WTC11 (cell line): ENCODE measurements at regions not wholly inside any gene's neighbourhood (a gene's known extent, or its start where the extent isn't known, plus 50 kb on each side); places are given as distances from the start of the nearest gene placed in this dataset.

Experiments used
- ATAC-seq: fragments of 200-7000 bp; cut with Tn5 transposase; 2 replicates; pipeline ENCODE4 v1.10.0; 2021; ENCODE audit warnings: mild to moderate bottlenecking, moderate library complexity
- CTCF ChIA-PET: fragments of 300-600 bp; sonication (Branson Sonifier 250); formaldehyde crosslinking; loops from one replicate; lab custom pipeline; 2021; ENCODE audit warnings: antibody characterized with exemption; lab: Charles Lee
- POLR2A ChIA-PET: fragments of 350-600 bp; sonication (Branson Sonifier 250); formaldehyde crosslinking; loops from one replicate; lab custom pipeline; 2021; ENCODE audit warnings: antibody characterized with exemption; lab: Charles Lee
- DNase-seq: peaks from one replicate; pipeline ENCODE4 v3.0.0; 2021; ENCODE audit warnings: low spot score
- H3K27ac Mint-ChIP-seq: 2 replicates; pipeline ENCODE4 v1.8.0; 2021; ENCODE audit warnings: mixed read lengths
- H3K27me3 Mint-ChIP-seq: 2 replicates; pipeline ENCODE4 v1.8.0; 2021; ENCODE audit warnings: low read depth, mild to moderate bottlenecking, moderate library complexity, mixed read lengths
- H3K36me3 Mint-ChIP-seq: 2 replicates; pipeline ENCODE4 v1.8.0; 2021; ENCODE audit warnings: mixed read lengths
- H3K4me1 Mint-ChIP-seq: 2 replicates; pipeline ENCODE4 v1.8.0; 2022; ENCODE audit warnings: mixed read lengths
- H3K4me3 Mint-ChIP-seq: 2 replicates; pipeline ENCODE4 v1.8.0; 2021; ENCODE audit warnings: mild to moderate bottlenecking, moderate library complexity, mixed read lengths
- H3K9me3 Mint-ChIP-seq: 2 replicates; pipeline ENCODE4 v1.8.0; 2021; ENCODE audit warnings: mixed read lengths
- CREB1 ChIP-seq: sonication (generic); formaldehyde crosslinking; IDR thresholded peaks from 2 replicates; pipeline ENCODE4 v1.8.0; 2023; ENCODE audit warnings: mild to moderate bottlenecking, missing genetic modification reagents
- IRF2 ChIP-seq: sonication (generic); formaldehyde crosslinking; IDR thresholded peaks from 2 replicates; pipeline ENCODE4 v1.8.0; 2022; ENCODE audit warnings: low read depth, missing genetic modification reagents, borderline replicate concordance
- MXD4 ChIP-seq: fragments of 250-450 bp; sonication (Bioruptor Pico); IDR thresholded peaks from 2 replicates; pipeline ENCODE4 v1.8.0; 2021; ENCODE audit warnings: mild to moderate bottlenecking, moderate library complexity, borderline replicate concordance
- NFE2L1 ChIP-seq: sonication (generic); formaldehyde crosslinking; IDR thresholded peaks from 2 replicates; pipeline ENCODE4 v1.8.1; 2023; ENCODE audit warnings: missing genetic modification reagents
- OVOL2 ChIP-seq: fragments of 250-450 bp; sonication (Bioruptor Pico); IDR thresholded peaks from 2 replicates; pipeline ENCODE4 v1.9.0; 2021; ENCODE audit warnings: mild to moderate bottlenecking, borderline replicate concordance
- TEAD1 ChIP-seq: sonication (generic); formaldehyde crosslinking; IDR thresholded peaks from 2 replicates; pipeline ENCODE4 v1.8.0; 2022; ENCODE audit warnings: mild to moderate bottlenecking, missing genetic modification reagents
- TP53 ChIP-seq: sonication (generic); formaldehyde crosslinking; IDR thresholded peaks from 2 replicates; pipeline ENCODE4 v1.8.1; 2023; ENCODE audit warnings: mild to moderate bottlenecking, missing genetic modification reagents
- ZNF416 ChIP-seq: fragments of 250-450 bp; sonication (Bioruptor Pico); IDR thresholded peaks from 2 replicates; pipeline ENCODE4 v1.9.0; 2021; ENCODE audit warnings: mild to moderate bottlenecking, inconsistent platforms
- TF ChIP-seq, protein P1 (sequence below): fragments of 250-450 bp; sonication (Bioruptor Pico); IDR thresholded peaks from 2 replicates; pipeline ENCODE4 v1.9.0; 2021; ENCODE audit warnings: moderate library complexity, mild to moderate bottlenecking, inconsistent platforms, borderline replicate concordance
- TF ChIP-seq, protein P2 (sequence below): fragments of 200-600 bp; IDR thresholded peaks from 2 replicates; pipeline ENCODE4 v1.8.0; 2022; ENCODE audit warnings: antibody characterized with exemption
- TF ChIP-seq, protein P3 (sequence below): sonication (generic); formaldehyde crosslinking; IDR thresholded peaks from 2 replicates; pipeline ENCODE4 v1.8.1; 2022; ENCODE audit warnings: low read depth, missing genetic modification reagents, borderline replicate concordance
- TF ChIP-seq, protein P4 (sequence below): sonication (generic); formaldehyde crosslinking; conservative IDR thresholded peaks from 2 replicates; pipeline ENCODE4 v1.8.1; 2023; ENCODE audit warnings: mild to moderate bottlenecking, low read depth, missing genetic modification reagents, moderate library complexity
- TF ChIP-seq, protein P5 (sequence below): sonication (generic); formaldehyde crosslinking; IDR thresholded peaks from 2 replicates; pipeline ENCODE4 v1.8.0; 2023; ENCODE audit warnings: missing genetic modification reagents
- TF ChIP-seq, protein P6 (sequence below): sonication (generic); formaldehyde crosslinking; conservative IDR thresholded peaks from 2 replicates; pipeline ENCODE4 v1.8.1; 2022; ENCODE audit warnings: mild to moderate bottlenecking, missing genetic modification reagents
- TF ChIP-seq, protein P7 (sequence below): fragments of 250-450 bp; sonication (Bioruptor Pico); IDR thresholded peaks from 2 replicates; pipeline ENCODE4 v1.9.0; 2021; ENCODE audit warnings: mild to moderate bottlenecking
- TF ChIP-seq, protein P8 (sequence below): sonication (generic); formaldehyde crosslinking; IDR thresholded peaks from 2 replicates; pipeline ENCODE4 v1.8.0; 2022; ENCODE audit warnings: mild to moderate bottlenecking, missing genetic modification reagents

DNA sequence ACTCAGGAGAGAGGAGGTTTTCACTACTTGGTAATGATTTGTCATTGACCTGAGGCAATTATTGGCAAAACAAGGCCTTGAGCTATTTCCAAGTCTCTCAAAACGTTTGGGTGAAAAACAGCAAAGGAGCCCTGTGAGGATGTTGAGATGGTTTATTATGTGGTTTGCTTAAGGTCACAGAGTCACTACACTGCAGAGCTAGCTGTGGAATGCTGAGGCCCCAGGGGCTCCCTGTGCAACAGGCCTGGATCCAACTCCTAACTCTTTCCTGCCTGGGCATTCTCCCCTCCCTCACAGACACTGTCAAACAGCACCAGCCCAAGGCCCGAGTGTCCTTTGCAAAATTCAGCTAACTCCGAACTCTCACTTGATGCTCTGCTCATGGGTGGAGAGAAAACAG, 754.6 kb upstream of the SOX11 start (continued):
- TF ChIP-seq, protein P1, sequence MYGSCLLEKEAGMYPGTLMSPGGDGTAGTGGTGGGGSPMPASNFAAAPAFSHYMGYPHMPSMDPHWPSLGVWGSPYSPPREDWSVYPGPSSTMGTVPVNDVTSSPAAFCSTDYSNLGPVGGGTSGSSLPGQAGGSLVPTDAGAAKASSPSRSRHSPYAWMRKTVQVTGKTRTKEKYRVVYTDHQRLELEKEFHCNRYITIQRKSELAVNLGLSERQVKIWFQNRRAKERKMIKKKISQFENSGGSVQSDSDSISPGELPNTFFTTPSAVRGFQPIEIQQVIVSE: no peak
- TF ChIP-seq, protein P2, sequence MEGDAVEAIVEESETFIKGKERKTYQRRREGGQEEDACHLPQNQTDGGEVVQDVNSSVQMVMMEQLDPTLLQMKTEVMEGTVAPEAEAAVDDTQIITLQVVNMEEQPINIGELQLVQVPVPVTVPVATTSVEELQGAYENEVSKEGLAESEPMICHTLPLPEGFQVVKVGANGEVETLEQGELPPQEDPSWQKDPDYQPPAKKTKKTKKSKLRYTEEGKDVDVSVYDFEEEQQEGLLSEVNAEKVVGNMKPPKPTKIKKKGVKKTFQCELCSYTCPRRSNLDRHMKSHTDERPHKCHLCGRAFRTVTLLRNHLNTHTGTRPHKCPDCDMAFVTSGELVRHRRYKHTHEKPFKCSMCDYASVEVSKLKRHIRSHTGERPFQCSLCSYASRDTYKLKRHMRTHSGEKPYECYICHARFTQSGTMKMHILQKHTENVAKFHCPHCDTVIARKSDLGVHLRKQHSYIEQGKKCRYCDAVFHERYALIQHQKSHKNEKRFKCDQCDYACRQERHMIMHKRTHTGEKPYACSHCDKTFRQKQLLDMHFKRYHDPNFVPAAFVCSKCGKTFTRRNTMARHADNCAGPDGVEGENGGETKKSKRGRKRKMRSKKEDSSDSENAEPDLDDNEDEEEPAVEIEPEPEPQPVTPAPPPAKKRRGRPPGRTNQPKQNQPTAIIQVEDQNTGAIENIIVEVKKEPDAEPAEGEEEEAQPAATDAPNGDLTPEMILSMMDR: no peak
- TF ChIP-seq, protein P3, sequence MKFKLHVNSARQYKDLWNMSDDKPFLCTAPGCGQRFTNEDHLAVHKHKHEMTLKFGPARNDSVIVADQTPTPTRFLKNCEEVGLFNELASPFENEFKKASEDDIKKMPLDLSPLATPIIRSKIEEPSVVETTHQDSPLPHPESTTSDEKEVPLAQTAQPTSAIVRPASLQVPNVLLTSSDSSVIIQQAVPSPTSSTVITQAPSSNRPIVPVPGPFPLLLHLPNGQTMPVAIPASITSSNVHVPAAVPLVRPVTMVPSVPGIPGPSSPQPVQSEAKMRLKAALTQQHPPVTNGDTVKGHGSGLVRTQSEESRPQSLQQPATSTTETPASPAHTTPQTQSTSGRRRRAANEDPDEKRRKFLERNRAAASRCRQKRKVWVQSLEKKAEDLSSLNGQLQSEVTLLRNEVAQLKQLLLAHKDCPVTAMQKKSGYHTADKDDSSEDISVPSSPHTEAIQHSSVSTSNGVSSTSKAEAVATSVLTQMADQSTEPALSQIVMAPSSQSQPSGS: no peak
- TF ChIP-seq, protein P4, sequence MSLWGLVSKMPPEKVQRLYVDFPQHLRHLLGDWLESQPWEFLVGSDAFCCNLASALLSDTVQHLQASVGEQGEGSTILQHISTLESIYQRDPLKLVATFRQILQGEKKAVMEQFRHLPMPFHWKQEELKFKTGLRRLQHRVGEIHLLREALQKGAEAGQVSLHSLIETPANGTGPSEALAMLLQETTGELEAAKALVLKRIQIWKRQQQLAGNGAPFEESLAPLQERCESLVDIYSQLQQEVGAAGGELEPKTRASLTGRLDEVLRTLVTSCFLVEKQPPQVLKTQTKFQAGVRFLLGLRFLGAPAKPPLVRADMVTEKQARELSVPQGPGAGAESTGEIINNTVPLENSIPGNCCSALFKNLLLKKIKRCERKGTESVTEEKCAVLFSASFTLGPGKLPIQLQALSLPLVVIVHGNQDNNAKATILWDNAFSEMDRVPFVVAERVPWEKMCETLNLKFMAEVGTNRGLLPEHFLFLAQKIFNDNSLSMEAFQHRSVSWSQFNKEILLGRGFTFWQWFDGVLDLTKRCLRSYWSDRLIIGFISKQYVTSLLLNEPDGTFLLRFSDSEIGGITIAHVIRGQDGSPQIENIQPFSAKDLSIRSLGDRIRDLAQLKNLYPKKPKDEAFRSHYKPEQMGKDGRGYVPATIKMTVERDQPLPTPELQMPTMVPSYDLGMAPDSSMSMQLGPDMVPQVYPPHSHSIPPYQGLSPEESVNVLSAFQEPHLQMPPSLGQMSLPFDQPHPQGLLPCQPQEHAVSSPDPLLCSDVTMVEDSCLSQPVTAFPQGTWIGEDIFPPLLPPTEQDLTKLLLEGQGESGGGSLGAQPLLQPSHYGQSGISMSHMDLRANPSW: no peak

DNA sequence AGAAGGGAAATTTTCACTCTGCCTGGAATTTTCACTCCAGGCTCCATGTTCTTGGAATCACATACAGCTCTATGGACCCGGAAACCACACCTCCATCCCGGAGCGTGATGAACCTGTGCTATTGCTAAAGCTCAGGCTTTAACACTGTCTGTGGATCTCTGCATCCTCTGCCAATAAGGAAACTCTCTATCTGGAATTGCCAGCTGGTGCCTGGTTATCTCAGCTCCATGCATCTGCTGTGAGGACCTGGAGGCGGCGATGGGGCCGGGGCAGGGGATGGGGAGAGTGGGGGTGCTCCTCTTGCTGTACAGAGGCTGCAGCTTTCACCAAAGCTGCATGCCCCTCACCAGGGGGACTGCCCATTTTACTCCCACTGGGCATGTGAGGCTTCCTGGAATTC, 754.0 kb upstream of the SOX11 start:
- Mint-ChIP-seq H3K27me3 (peaks cover 9% of the 10 kb centered on the region), H3K36me3 (peaks cover 72% of the 10 kb centered on the region), H3K4me1 (no peaks in the 10 kb centered on the region), H3K4me3 (no peak overlapping the region), H3K9me3 (peaks cover 77% of the 10 kb centered on the region), H3K27ac (no peak overlapping the region)
- ChIA-PET POLR2A (no interaction called here), CTCF (no interaction called here)
- TF ChIP-seq TP53 (CRISPR knock-in tag) (no peak), ZNF416 (CRISPR knock-in tag) (no peak), MXD4 (CRISPR knock-in tag) (no peak), IRF2 (no peak), TEAD1 (no peak), NFE2L1 (no peak), OVOL2 (CRISPR knock-in tag) (no peak), CREB1 (CRISPR knock-in tag) (no peak)
- TF ChIP-seq, protein P5, sequence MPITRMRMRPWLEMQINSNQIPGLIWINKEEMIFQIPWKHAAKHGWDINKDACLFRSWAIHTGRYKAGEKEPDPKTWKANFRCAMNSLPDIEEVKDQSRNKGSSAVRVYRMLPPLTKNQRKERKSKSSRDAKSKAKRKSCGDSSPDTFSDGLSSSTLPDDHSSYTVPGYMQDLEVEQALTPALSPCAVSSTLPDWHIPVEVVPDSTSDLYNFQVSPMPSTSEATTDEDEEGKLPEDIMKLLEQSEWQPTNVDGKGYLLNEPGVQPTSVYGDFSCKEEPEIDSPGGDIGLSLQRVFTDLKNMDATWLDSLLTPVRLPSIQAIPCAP (CRISPR knock-in tag): no peak
- TF ChIP-seq, protein P6, sequence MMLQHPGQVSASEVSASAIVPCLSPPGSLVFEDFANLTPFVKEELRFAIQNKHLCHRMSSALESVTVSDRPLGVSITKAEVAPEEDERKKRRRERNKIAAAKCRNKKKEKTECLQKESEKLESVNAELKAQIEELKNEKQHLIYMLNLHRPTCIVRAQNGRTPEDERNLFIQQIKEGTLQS (CRISPR knock-in tag): no peak
- TF ChIP-seq, protein P7, sequence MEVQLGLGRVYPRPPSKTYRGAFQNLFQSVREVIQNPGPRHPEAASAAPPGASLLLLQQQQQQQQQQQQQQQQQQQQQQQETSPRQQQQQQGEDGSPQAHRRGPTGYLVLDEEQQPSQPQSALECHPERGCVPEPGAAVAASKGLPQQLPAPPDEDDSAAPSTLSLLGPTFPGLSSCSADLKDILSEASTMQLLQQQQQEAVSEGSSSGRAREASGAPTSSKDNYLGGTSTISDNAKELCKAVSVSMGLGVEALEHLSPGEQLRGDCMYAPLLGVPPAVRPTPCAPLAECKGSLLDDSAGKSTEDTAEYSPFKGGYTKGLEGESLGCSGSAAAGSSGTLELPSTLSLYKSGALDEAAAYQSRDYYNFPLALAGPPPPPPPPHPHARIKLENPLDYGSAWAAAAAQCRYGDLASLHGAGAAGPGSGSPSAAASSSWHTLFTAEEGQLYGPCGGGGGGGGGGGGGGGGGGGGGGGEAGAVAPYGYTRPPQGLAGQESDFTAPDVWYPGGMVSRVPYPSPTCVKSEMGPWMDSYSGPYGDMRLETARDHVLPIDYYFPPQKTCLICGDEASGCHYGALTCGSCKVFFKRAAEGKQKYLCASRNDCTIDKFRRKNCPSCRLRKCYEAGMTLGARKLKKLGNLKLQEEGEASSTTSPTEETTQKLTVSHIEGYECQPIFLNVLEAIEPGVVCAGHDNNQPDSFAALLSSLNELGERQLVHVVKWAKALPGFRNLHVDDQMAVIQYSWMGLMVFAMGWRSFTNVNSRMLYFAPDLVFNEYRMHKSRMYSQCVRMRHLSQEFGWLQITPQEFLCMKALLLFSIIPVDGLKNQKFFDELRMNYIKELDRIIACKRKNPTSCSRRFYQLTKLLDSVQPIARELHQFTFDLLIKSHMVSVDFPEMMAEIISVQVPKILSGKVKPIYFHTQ (CRISPR knock-in tag): no peak
- TF ChIP-seq, protein P8, sequence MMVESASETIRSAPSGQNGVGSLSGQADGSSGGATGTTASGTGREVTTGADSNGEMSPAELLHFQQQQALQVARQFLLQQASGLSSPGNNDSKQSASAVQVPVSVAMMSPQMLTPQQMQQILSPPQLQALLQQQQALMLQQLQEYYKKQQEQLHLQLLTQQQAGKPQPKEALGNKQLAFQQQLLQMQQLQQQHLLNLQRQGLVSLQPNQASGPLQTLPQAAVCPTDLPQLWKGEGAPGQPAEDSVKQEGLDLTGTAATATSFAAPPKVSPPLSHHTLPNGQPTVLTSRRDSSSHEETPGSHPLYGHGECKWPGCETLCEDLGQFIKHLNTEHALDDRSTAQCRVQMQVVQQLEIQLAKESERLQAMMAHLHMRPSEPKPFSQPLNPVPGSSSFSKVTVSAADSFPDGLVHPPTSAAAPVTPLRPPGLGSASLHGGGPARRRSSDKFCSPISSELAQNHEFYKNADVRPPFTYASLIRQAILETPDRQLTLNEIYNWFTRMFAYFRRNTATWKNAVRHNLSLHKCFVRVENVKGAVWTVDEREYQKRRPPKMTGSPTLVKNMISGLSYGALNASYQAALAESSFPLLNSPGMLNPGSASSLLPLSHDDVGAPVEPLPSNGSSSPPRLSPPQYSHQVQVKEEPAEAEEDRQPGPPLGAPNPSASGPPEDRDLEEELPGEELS (CRISPR knock-in tag): no peak
- DNase-seq (no peak), ATAC-seq (no peak)
